ENCODE measurements at regions not wholly inside any gene's neighbourhood (a gene's known extent, or its start where the extent isn't known, plus 50 kb on each side); places are given as distances from the start of the nearest gene placed in this dataset.

DNA sequence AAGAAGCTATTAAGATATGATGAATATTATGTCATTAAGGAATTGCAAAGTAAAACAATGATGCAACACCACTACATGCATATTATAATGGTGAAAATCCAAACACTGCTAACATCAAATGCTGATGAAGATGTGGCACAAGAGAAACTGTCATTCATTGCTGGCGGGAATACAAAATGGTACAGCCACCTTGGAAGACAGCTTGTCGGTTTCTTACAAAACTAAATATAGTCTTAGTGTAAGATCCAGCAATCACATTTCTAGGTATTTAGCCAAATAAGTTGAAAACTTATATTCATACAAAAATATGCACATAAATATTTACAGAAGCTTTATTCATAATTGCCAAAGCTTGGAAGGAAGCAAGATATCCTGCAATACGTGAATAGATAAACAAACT lies 114.9 kb upstream of the EDNRB start:
- no peak overlapping the region for H3K4me3 ChIP-seq (ENCODE audit: low read depth, low read length)
- no peak for DNase-seq
- ChIA-PET CTCF (no interaction called here), POLR2A (no interaction called here)
- no peaks in the 10 kb centered on the region for H3K36me3 Mint-ChIP-seq (ENCODE audit: insufficient read depth, unreplicated experiment)
- BruUV-seq (replicated peaks) = no TSS peak
- intact Hi-C loops (cut with micrococcal nuclease; ENCODE audit: unreplicated experiment) = no loop called here
- H3K27ac Mint-ChIP-seq (ENCODE audit: unreplicated experiment) = no peak overlapping the region
- peaks cover 7% of the 10 kb centered on the region for H3K27me3 Mint-ChIP-seq (ENCODE audit: insufficient read depth, unreplicated experiment)
- no peaks in the 10 kb centered on the region for H3K4me1 Mint-ChIP-seq (ENCODE audit: low read depth, unreplicated experiment)
- no peaks in the 10 kb centered on the region for H3K4me1 ChIP-seq
- no peaks in the 10 kb centered on the region for H3K9me3 ChIP-seq
- no peaks in the 10 kb centered on the region for H3K36me3 ChIP-seq (ENCODE audit: control insufficient read depth, insufficient read depth, low read length)
- no peak overlapping the region for H3K4me3 Mint-ChIP-seq (ENCODE audit: unreplicated experiment)
- H3K9me3 Mint-ChIP-seq (ENCODE audit: unreplicated experiment) = no peaks in the 10 kb centered on the region
- no peaks in the 10 kb centered on the region; the same call in 1 of the 2 replicates for H3K27me3 ChIP-seq (replicated peaks; ENCODE audit: control insufficient read depth, insufficient read depth, low read length)
- TF ChIP-seq, protein P1, sequence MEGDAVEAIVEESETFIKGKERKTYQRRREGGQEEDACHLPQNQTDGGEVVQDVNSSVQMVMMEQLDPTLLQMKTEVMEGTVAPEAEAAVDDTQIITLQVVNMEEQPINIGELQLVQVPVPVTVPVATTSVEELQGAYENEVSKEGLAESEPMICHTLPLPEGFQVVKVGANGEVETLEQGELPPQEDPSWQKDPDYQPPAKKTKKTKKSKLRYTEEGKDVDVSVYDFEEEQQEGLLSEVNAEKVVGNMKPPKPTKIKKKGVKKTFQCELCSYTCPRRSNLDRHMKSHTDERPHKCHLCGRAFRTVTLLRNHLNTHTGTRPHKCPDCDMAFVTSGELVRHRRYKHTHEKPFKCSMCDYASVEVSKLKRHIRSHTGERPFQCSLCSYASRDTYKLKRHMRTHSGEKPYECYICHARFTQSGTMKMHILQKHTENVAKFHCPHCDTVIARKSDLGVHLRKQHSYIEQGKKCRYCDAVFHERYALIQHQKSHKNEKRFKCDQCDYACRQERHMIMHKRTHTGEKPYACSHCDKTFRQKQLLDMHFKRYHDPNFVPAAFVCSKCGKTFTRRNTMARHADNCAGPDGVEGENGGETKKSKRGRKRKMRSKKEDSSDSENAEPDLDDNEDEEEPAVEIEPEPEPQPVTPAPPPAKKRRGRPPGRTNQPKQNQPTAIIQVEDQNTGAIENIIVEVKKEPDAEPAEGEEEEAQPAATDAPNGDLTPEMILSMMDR (IDR thresholded peaks at IDR 0.05; ENCODE audit: insufficient read depth in 1 of 2, low read depth in 1 of 2, low read length in 1 of 2, severe bottlenecking in 1 of 2, unreplicated experiment in 1 of 2) = no peak

DNA sequence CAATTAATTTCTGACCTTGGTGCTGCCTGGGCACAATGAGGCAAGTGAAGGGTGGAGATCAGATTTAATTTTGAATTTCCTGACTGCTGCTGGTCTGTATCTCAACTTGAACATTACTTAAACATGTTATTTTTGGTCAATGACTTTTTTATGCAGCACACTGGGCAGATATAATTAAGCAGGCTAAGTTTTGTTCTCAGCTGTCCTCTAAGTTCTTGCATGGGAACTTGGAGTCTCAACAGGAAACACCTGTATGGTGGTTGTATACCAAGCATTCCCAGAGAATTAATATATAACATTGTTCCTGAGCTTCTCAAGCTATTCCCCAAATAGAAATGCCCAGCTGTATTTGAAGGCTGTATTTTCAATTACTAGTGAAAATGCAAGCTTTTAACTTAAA lies 113.5 kb upstream of the EDNRB start:
- BruUV-seq (replicated peaks) = no TSS peak
- ChIA-PET POLR2A (no interaction called here), CTCF (no interaction called here)
- Mint-ChIP-seq H3K4me1 (ENCODE audit: low read depth, unreplicated experiment) (no peaks in the 10 kb centered on the region), H3K36me3 (ENCODE audit: insufficient read depth, unreplicated experiment) (no peaks in the 10 kb centered on the region), H3K9me3 (ENCODE audit: unreplicated experiment) (no peaks in the 10 kb centered on the region), H3K27me3 (ENCODE audit: insufficient read depth, unreplicated experiment) (peaks cover 6% of the 10 kb centered on the region), H3K27ac (ENCODE audit: unreplicated experiment) (no peak overlapping the region), H3K4me3 (ENCODE audit: unreplicated experiment) (no peak overlapping the region)
- no peaks in the 10 kb centered on the region for H3K4me1 ChIP-seq
- no peaks in the 10 kb centered on the region; the same call in 1 of the 2 replicates for H3K27me3 ChIP-seq (replicated peaks; ENCODE audit: control insufficient read depth, insufficient read depth, low read length)
- TF ChIP-seq, protein P1 (IDR thresholded peaks at IDR 0.05; ENCODE audit: insufficient read depth in 1 of 2, low read depth in 1 of 2, low read length in 1 of 2, severe bottlenecking in 1 of 2, unreplicated experiment in 1 of 2) = no peak
- no peak overlapping the region for H3K4me3 ChIP-seq (ENCODE audit: low read depth, low read length)
- no peaks in the 10 kb centered on the region for H3K9me3 ChIP-seq
- no peaks in the 10 kb centered on the region for H3K36me3 ChIP-seq (ENCODE audit: control insufficient read depth, insufficient read depth, low read length)
- DNase-seq = no peak
- intact Hi-C loops (cut with micrococcal nuclease; ENCODE audit: unreplicated experiment) = no loop called here

DNA sequence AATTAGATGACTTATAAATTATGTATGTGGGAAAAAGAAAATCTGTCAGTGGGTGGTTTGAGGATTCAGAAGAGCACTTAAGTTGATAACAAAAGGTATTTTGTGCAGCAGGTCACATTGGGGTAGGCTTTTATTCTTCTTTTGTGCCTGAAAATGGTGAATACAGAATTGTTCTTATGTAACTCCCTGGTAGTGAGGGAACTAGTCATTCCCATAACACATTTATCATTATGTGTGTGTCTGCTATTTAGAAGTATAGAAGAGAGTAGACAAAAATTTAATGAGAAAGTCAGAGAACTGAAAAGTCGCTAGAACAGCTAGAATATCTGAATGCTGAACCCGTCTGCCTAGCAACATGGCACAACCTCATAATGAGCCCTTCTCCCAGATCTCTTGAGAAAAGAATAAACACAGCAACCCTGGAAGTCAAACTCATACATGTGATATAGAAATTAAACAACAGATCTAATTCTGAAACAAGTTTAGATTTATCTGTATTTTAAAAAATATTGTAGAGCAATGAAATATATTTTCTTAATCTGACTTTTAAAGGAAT lies 111.8 kb upstream of the EDNRB start:
- no peaks in the 10 kb centered on the region for H3K9me3 Mint-ChIP-seq (ENCODE audit: unreplicated experiment)
- intact Hi-C loops (cut with micrococcal nuclease; ENCODE audit: unreplicated experiment) = no loop called here
- BruUV-seq (replicated peaks) = no TSS peak
- TF ChIP-seq, protein P1 (IDR thresholded peaks at IDR 0.05; ENCODE audit: insufficient read depth in 1 of 2, low read depth in 1 of 2, low read length in 1 of 2, severe bottlenecking in 1 of 2, unreplicated experiment in 1 of 2) = no peak
- Histone ChIP-seq H3K27me3 (replicated peaks; ENCODE audit: control insufficient read depth, insufficient read depth, low read length) (no peaks in the 10 kb centered on the region), H3K4me3 (ENCODE audit: low read depth, low read length) (no peak overlapping the region), H3K36me3 (ENCODE audit: control insufficient read depth, insufficient read depth, low read length) (no peaks in the 10 kb centered on the region), H3K4me1 (no peaks in the 10 kb centered on the region), H3K9me3 (no peaks in the 10 kb centered on the region)
- no peak overlapping the region for H3K27ac Mint-ChIP-seq (ENCODE audit: unreplicated experiment)
- no peaks in the 10 kb centered on the region for H3K4me1 Mint-ChIP-seq (ENCODE audit: low read depth, unreplicated experiment)
- H3K4me3 Mint-ChIP-seq (ENCODE audit: unreplicated experiment) = no peak overlapping the region
- H3K27me3 Mint-ChIP-seq (ENCODE audit: insufficient read depth, unreplicated experiment) = peaks cover 3% of the 10 kb centered on the region
- no peak for DNase-seq
- CTCF ChIA-PET = no interaction called here
- H3K36me3 Mint-ChIP-seq (ENCODE audit: insufficient read depth, unreplicated experiment) = no peaks in the 10 kb centered on the region
- POLR2A ChIA-PET = no interaction called here
